HG03457 (cell line): ENCODE measurements at regions not wholly inside any gene's neighbourhood (a gene's known extent, or its start where the extent isn't known, plus 50 kb on each side); places are given as distances from the start of the nearest gene placed in this dataset.

ENCODE experiments used
- ATAC-seq: cut with Tn5 transposase; IDR thresholded peaks from one replicate; pipeline ENCODE4 v1.9.1; 2021; ENCODE audit warnings: moderate number of reproducible peaks; ENCODE audit not compliant: unreplicated experiment

- no peak for ATAC-seq
Observed at GRCh38 chr19:31096062-31096830, 253.0 kb downstream of the TSHZ3 start.

GRCh38 chr19:31095100-31095804 is 254.0 kb downstream of the TSHZ3 start:
- ATAC-seq: no peak

GRCh38 chr19:31092274-31092673 is 257.0 kb downstream of the TSHZ3 start:
- ATAC-seq: no peak

GRCh38 chr19:31089681-31090080 is 259.6 kb downstream of the TSHZ3 start:
- no peak for ATAC-seq

- ATAC-seq: no peak
Observed at GRCh38 chr19:31085125-31085524, 264.1 kb downstream of the TSHZ3 start.

GRCh38 chr19:31083105-31083504 is 266.1 kb downstream of the TSHZ3 start:
- ATAC-seq: no peak

- ATAC-seq: no peak
Observed at GRCh38 chr19:31075146-31075655, 274.0 kb downstream of the TSHZ3 start.

- no peak for ATAC-seq
Observed at GRCh38 chr19:31074199-31075125, 274.8 kb downstream of the TSHZ3 start.

GRCh38 chr19:31073485-31074198 is 275.6 kb downstream of the TSHZ3 start:
- ATAC-seq: no peak

- no peak for ATAC-seq
Observed at GRCh38 chr19:31072451-31072850, 276.8 kb downstream of the TSHZ3 start.

GRCh38 chr19:31071136-31071855 is 277.9 kb downstream of the TSHZ3 start:
- ATAC-seq: no peak

- no peak for ATAC-seq
Observed at GRCh38 chr19:31070146-31071065, 278.8 kb downstream of the TSHZ3 start.

GRCh38 chr19:31068268-31068667 is 281.0 kb downstream of the TSHZ3 start:
- no peak for ATAC-seq

- no peak for ATAC-seq
Observed at GRCh38 chr19:31066385-31066784, 282.9 kb downstream of the TSHZ3 start.

- ATAC-seq: no peak
Observed at GRCh38 chr19:31064491-31064890, 284.7 kb downstream of the TSHZ3 start.

- no peak for ATAC-seq
Observed at GRCh38 chr19:31058676-31059340, 290.4 kb downstream of the TSHZ3 start.

- ATAC-seq: no peak
Observed at GRCh38 chr19:31057476-31057875, 291.8 kb downstream of the TSHZ3 start.

GRCh38 chr19:31055454-31055853 is 293.8 kb downstream of the TSHZ3 start:
- ATAC-seq: no peak
